ENCODE measurements at regions not wholly inside any gene's neighbourhood (a gene's known extent, or its start where the extent isn't known, plus 50 kb on each side); places are given as distances from the start of the nearest gene placed in this dataset.

DNA sequence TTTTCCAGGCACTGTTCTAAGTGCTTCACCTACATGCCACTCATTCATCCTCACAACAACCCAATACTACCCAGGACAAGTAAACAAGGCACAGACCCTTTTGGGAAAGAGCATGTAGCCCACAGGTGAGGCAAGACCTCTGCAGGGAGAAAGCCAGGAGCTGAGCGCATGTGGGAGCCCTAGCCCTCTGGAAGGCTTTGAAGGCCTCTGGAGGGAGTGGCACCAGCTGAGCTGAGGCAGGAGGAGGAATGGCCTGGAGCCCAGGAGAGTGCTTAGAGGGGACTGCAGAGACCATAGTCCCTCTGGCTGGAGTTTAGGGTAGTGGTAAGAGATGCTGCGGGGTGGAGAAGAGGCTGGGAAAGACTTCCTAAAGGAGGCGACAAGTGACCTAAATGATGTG, 516.5 kb downstream of the FUT8 start:
- TF ChIP-seq, protein P1, sequence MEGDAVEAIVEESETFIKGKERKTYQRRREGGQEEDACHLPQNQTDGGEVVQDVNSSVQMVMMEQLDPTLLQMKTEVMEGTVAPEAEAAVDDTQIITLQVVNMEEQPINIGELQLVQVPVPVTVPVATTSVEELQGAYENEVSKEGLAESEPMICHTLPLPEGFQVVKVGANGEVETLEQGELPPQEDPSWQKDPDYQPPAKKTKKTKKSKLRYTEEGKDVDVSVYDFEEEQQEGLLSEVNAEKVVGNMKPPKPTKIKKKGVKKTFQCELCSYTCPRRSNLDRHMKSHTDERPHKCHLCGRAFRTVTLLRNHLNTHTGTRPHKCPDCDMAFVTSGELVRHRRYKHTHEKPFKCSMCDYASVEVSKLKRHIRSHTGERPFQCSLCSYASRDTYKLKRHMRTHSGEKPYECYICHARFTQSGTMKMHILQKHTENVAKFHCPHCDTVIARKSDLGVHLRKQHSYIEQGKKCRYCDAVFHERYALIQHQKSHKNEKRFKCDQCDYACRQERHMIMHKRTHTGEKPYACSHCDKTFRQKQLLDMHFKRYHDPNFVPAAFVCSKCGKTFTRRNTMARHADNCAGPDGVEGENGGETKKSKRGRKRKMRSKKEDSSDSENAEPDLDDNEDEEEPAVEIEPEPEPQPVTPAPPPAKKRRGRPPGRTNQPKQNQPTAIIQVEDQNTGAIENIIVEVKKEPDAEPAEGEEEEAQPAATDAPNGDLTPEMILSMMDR (IDR thresholded peaks at IDR 0.05), result no peak
- TF ChIP-seq POLR2A (IDR thresholded peaks at IDR 0.05), result no peak
